H1 (cell line): ENCODE measurements at regions not wholly inside any gene's neighbourhood (a gene's known extent, or its start where the extent isn't known, plus 50 kb on each side); places are given as distances from the start of the nearest gene placed in this dataset.
"Not testable (repeated sequence)": the region's sequence is repeated elsewhere in the genome, so short reads cannot be mapped to it uniquely, and the experiment has no call there.

Experiments
- CTCF ChIA-PET: fragments of 300-600 bp; sonication (Branson Sonifier 250); formaldehyde crosslinking; loops from one replicate; lab custom pipeline; 2021; ENCODE audit not compliant: partially characterized antibody; lab: Charles Lee
- POLR2A ChIA-PET: fragments of 300-600 bp; sonication (Branson Sonifier 250); formaldehyde crosslinking; loops from one replicate; lab custom pipeline; 2021; ENCODE audit warnings: inconsistent platforms; ENCODE audit not compliant: partially characterized antibody; lab: Charles Lee
- DNase-seq, 2 experiments: peaks; one replicate each; pipeline versions ENCODE4 v3.0.0 to v3.0.0-alpha.2; 2010 to 2022; ENCODE audit warnings: low spot score in 2 of 2, low read depth in 1 of 2, mixed read lengths in 1 of 2
- FAIRE-seq: peaks from 2 replicates; lab custom pipeline; 2011; peaks lifted over from hg19 to GRCh38; lab: Jason Lieb, UNC
- H2AFZ ChIP-seq: 2 replicates; pipeline ENCODE4 v1.8.1; 2012; ENCODE audit warnings: low read length, inconsistent platforms
- H2AK5ac ChIP-seq: 2 replicates; pipeline ENCODE4 v1.6.1; 2013; ENCODE audit warnings: low read depth, low read length
- H2BK120ac ChIP-seq: replicated peaks from 2 replicates; pipeline ENCODE3; 2013; ENCODE audit warnings: low read depth, low read length, inconsistent platforms
- H2BK12ac ChIP-seq: 2 replicates; pipeline ENCODE4 v1.6.1; 2013; ENCODE audit warnings: low read depth, low read length
- H2BK15ac ChIP-seq: 2 replicates; pipeline ENCODE4 v1.6.1; 2013; ENCODE audit warnings: low read length
- H2BK20ac ChIP-seq: 2 replicates; pipeline ENCODE4 v1.6.1; 2013; ENCODE audit warnings: low read length
- H2BK5ac ChIP-seq: 2 replicates; pipeline ENCODE4 v1.6.1; 2013; ENCODE audit warnings: low read depth, low read length
- H3K14ac ChIP-seq: 2 replicates; pipeline ENCODE4 v1.6.1; 2013; ENCODE audit warnings: inconsistent platforms; ENCODE audit not compliant: insufficient read length
- H3K18ac ChIP-seq: 2 replicates; pipeline ENCODE4 v1.6.1; 2013; ENCODE audit warnings: low read length; ENCODE audit errors: extremely low read depth
- H3K23ac ChIP-seq: 2 replicates; pipeline ENCODE4 v1.6.1; 2013; ENCODE audit warnings: inconsistent platforms; ENCODE audit not compliant: insufficient read length
- H3K23me2 ChIP-seq: 2 replicates; pipeline ENCODE4 v1.6.1; 2013; ENCODE audit warnings: low read depth, low read length
- H3K27ac ChIP-seq: 2 replicates; pipeline ENCODE4 v1.6.1; 2011; ENCODE audit warnings: low read depth, low read length, inconsistent platforms
- H3K27me3 ChIP-seq, 4 experiments: replicated peaks in 1 of 4; 1 replicate in 1 of 4; 2 replicates in 3 of 4; pipeline versions ENCODE4 v1.6.1 to v1.8.1; 2011 to 2013; ENCODE audit warnings: low read length in 3 of 4, mild to moderate bottlenecking in 3 of 4, inconsistent platforms in 2 of 4, mixed read lengths in 2 of 4, moderate library complexity in 1 of 4; ENCODE audit not compliant: control insufficient read depth in 3 of 4, insufficient read depth in 3 of 4; ENCODE audit errors: extremely low read depth in 1 of 4
- H3K36me3 ChIP-seq, 4 experiments: 2 replicates each; pipeline versions ENCODE4 v1.6.1 to v1.8.1; 2011 to 2013; ENCODE audit warnings: mild to moderate bottlenecking in 4 of 4, low read length in 3 of 4, moderate library complexity in 2 of 4, control low read depth in 1 of 4, inconsistent platforms in 1 of 4; ENCODE audit not compliant: insufficient read depth in 4 of 4, control insufficient read depth in 2 of 4
- H3K4ac ChIP-seq: replicated peaks from 2 replicates; pipeline ENCODE3; 2013; ENCODE audit warnings: low read length, low read depth, mixed read lengths, inconsistent platforms; ENCODE audit not compliant: insufficient read length
- H3K4me1 ChIP-seq, 4 experiments: replicated peaks in 1 of 4; 1 replicate in 1 of 4; 2 replicates in 3 of 4; pipeline versions ENCODE4 v1.6.1 to v1.8.1; 2011 to 2013; ENCODE audit warnings: low read length in 3 of 4, inconsistent platforms in 2 of 4, mixed read lengths in 1 of 4; ENCODE audit not compliant: insufficient read depth in 4 of 4, control insufficient read depth in 3 of 4
- H3K4me2 ChIP-seq, 2 experiments: 2 replicates each; pipeline versions ENCODE4 v1.6.1 to v1.8.1; 2011 to 2013; ENCODE audit warnings: low read depth in 2 of 2, low read length in 2 of 2, control low read depth in 1 of 2, inconsistent platforms in 1 of 2, mild to moderate bottlenecking in 1 of 2; ENCODE audit not compliant: insufficient read depth in 1 of 2
- H3K4me3 ChIP-seq, 4 experiments: fragments of 200-600, 300-600 bp in 1 of 4; sonication (generic), shearing (Covaris generic), sonication (Bioruptor Twin) in 1 of 4; 2 replicates each; pipeline versions ENCODE4 v1.5.1 to v1.8.1; 2011 to 2016; ENCODE audit warnings: low read length in 4 of 4, low read depth in 3 of 4, control low read depth in 2 of 4, inconsistent platforms in 2 of 4, mild to moderate bottlenecking in 2 of 4, mixed read lengths in 1 of 4, moderate library complexity in 1 of 4; ENCODE audit not compliant: insufficient read depth in 2 of 4; ENCODE audit errors: extremely low read depth in 1 of 4
- H3K56ac ChIP-seq: replicated peaks from 2 replicates; pipeline ENCODE3; 2013; ENCODE audit warnings: low read depth, mild to moderate bottlenecking, mixed read lengths, low read length, inconsistent platforms; ENCODE audit not compliant: insufficient read length
- H3K79me1 ChIP-seq: 2 replicates; pipeline ENCODE4 v1.6.1; 2013; ENCODE audit warnings: low read depth, low read length, control low read depth
- H3K79me2 ChIP-seq, 2 experiments: 2 replicates each; pipeline versions ENCODE4 v1.6.1 to v1.8.1; 2012 to 2013; ENCODE audit warnings: low read length in 2 of 2, mild to moderate bottlenecking in 2 of 2, inconsistent platforms in 1 of 2; ENCODE audit not compliant: insufficient read depth in 2 of 2, control insufficient read depth in 1 of 2
- H3K9ac ChIP-seq, 4 experiments: replicated peaks in 1 of 4; 1 replicate in 1 of 4; 2 replicates in 3 of 4; pipeline versions ENCODE4 v1.6.1 to v1.8.1; 2011 to 2013; ENCODE audit warnings: low read depth in 3 of 4, low read length in 3 of 4, control low read depth in 2 of 4, mild to moderate bottlenecking in 2 of 4, moderate library complexity in 2 of 4, inconsistent platforms in 1 of 4; ENCODE audit errors: extremely low read depth in 1 of 4
- H3K9me3 ChIP-seq, 2 experiments: 2 replicates each; pipeline versions ENCODE4 v1.6.1 to v1.8.1; 2012 to 2013; ENCODE audit warnings: mild to moderate bottlenecking in 2 of 2, moderate library complexity in 2 of 2, control low read depth in 1 of 2, inconsistent platforms in 1 of 2, low read depth in 1 of 2, low read length in 1 of 2, mixed read lengths in 1 of 2; ENCODE audit not compliant: insufficient read depth in 2 of 2
- H4K20me1 ChIP-seq, 2 experiments: replicated peaks in 1 of 2; 2 replicates each; pipeline versions ENCODE3 to v1.8.1; 2011 to 2013; ENCODE audit warnings: inconsistent platforms in 2 of 2, low read length in 2 of 2, mild to moderate bottlenecking in 1 of 2; ENCODE audit not compliant: insufficient read depth in 2 of 2, control insufficient read depth in 1 of 2
- H4K5ac ChIP-seq: 2 replicates; pipeline ENCODE4 v1.6.1; 2013; ENCODE audit warnings: low read length, low read depth, mixed read lengths, inconsistent platforms; ENCODE audit not compliant: insufficient read length
- H4K8ac ChIP-seq: 2 replicates; pipeline ENCODE4 v1.8.0; 2013; ENCODE audit warnings: mild to moderate bottlenecking, moderate library complexity, low read length, inconsistent platforms; ENCODE audit not compliant: insufficient read depth; ENCODE audit errors: extremely low read depth
- H4K91ac ChIP-seq: replicated peaks from 2 replicates; pipeline ENCODE3; 2013; ENCODE audit warnings: low read length, mixed read lengths, inconsistent platforms; ENCODE audit not compliant: insufficient read length
- POLR2A ChIP-seq, 2 experiments: IDR thresholded peaks; 1 replicate in 1 of 2; 2 replicates in 1 of 2; pipeline ENCODE4 v1.6.1; 2011; ENCODE audit warnings: low read depth in 2 of 2, low read length in 2 of 2, mild to moderate bottlenecking in 2 of 2; ENCODE audit errors: control extremely low read depth in 1 of 2
- POLR2AphosphoS5 ChIP-seq: IDR thresholded peaks from 2 replicates; pipeline ENCODE4 v1.6.1; 2011; ENCODE audit warnings: low read depth, low read length
- SIN3A ChIP-seq, 2 experiments: IDR thresholded peaks in 1 of 2; conservative IDR thresholded peaks in 1 of 2; 2 replicates each; pipeline ENCODE4 v1.6.1; 2011 to 2012; ENCODE audit warnings: low read length in 2 of 2, improper control_type of control experiment in 1 of 2, low read depth in 1 of 2, mild to moderate bottlenecking in 1 of 2
- SP1 ChIP-seq: IDR thresholded peaks from 2 replicates; pipeline ENCODE4 v1.6.1; 2011; ENCODE audit warnings: low read depth, low read length
- TAF7 ChIP-seq: optimal IDR thresholded peaks from 2 replicates; pipeline ENCODE3; 2011; ENCODE audit warnings: low read depth, mild to moderate bottlenecking, inconsistent platforms, low read length, moderate library complexity, borderline replicate concordance
- WGBS, 2 experiments: shearing (Covaris generic) in 1 of 2; methylation state at CpG; one replicate each; pipeline versions ENCODE4 v1.1.6 to v1.1.7; 2013 to 2015; ENCODE audit warnings: low lambda C conversion rate in 2 of 2, mixed read lengths in 2 of 2, inconsistent platforms in 1 of 2, low coverage in 1 of 2, missing lambda C conversion rate in 1 of 2; ENCODE audit not compliant: insufficient replicate concordance in 2 of 2, insufficient coverage in 1 of 2, insufficient read length in 1 of 2; ENCODE audit errors: extremely low coverage in 1 of 2, missing lambda C conversion rate in 1 of 2; 5-methylcytosine and 5-hydroxymethylcytosine counted together
- TF ChIP-seq, protein P1 (sequence below): IDR thresholded peaks from 2 replicates; pipeline ENCODE4 v1.6.1; 2012; ENCODE audit warnings: inconsistent platforms
- TF ChIP-seq, protein P2 (sequence below), 3 experiments: IDR thresholded peaks; 1 replicate in 2 of 3; 2 replicates in 1 of 3; pipeline versions ENCODE4 v1.5.1 to v1.6.1; 2011; ENCODE audit warnings: low read length in 3 of 3, mild to moderate bottlenecking in 3 of 3, inconsistent platforms in 2 of 3, low read depth in 1 of 3, moderate library complexity in 1 of 3; ENCODE audit not compliant: insufficient read depth in 1 of 3; ENCODE audit errors: control extremely low read depth in 1 of 3

DNA sequence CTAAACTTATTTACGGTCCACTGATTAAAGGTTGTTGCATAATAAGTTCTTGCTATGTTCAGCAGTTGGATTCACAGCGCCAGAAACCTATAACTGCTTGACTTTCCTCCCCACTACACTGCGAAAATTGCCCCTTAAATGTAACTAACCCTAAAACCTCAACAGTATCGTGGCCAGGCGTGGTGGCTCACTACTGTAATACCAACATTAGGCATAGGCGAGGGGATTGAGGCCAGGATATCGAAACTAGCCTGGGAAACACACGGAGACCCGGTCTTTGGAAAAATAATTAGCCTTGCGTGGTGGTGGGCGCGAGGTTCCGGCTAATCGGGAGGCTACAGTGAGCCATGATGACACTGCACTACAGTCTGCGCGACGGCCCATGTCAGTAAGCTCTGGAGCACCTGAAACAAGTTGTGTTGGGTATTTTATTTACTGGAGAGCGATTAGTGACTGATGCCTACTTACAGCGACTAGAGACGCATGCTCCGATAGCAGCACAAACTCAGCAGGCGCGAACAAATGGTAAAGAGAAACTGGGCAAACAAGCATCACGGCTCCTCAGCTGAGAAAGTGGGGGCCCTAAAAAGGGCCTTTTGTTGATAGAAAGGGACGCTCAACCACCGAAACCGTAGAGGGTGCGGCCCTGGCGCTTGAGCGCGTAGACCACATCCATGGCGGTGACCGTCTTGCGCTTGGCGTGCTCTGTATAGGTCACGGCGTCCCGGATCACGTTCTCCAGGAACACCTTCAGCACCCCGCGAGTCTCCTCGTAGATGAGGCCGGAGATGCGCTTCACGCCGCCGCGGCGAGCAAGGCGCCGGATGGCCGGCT is 81.4 kb downstream of the OR2B2 start:
- H3K79me2 ChIP-seq, H3K4me1 ChIP-seq, H2AFZ ChIP-seq, H3K23ac ChIP-seq, H2BK20ac ChIP-seq, H4K20me1 ChIP-seq, H3K23me2 ChIP-seq, H3K79me1 ChIP-seq, H3K27me3 ChIP-seq, H2BK15ac ChIP-seq, H2BK120ac ChIP-seq, FAIRE-seq: not testable (repeated sequence)
- peak overlapping the region; percentile 95 for H2BK5ac ChIP-seq
- H3K18ac ChIP-seq: peak overlapping the region; percentile 26; the same call in 1 of the 2 replicates
- peak overlapping the region; percentile 81 to 98 (median 98) for H3K9ac ChIP-seq
- H3K56ac ChIP-seq: peak overlapping the region; percentile 98
- peaks cover 8 to 13% of the 10 kb centered on the region in 2 experiments; a peak in 3 of 4 replicates for H3K9me3 ChIP-seq
- peak overlapping the region; percentile 45; the same call in 1 of the 2 replicates for H4K8ac ChIP-seq
- POLR2A ChIA-PET: interaction anchor here (0.6 to 15.8 kb wide), 27 partner anchors 7 to 1804 kb away, joined by 3 to 2035 read pairs (median 8); a partner anchor contains a TSS
- 2% methylated on average over 30 of the region's 52 CpGs; no CpG with 5 or more reads in 1 of the 2 experiments for WGBS, 2 experiments
- H3K4ac ChIP-seq: peak overlapping the region; percentile 81
- DNase-seq: peak in 1 of 2 experiments; percentile 57
- H4K5ac ChIP-seq: peak overlapping the region; percentile 90
- peak overlapping the region; percentile 64 to 93 (median 84) for H3K4me3 ChIP-seq
- peak overlapping the region; percentile 69 to 82 for H3K4me2 ChIP-seq
- CTCF ChIA-PET: interaction anchor here (0.7 to 1.3 kb wide), 2 partner anchors 24 to 37 kb away, joined by 3 to 4 read pairs; a partner anchor contains a TSS
- peak overlapping the region; percentile 68; the same call in 1 of the 2 replicates for H2AK5ac ChIP-seq
- peak overlapping the region; percentile 97 for H3K27ac ChIP-seq
- H2BK12ac ChIP-seq: peak overlapping the region; percentile 10; the same call in 1 of the 2 replicates
- H3K36me3 ChIP-seq: peaks cover 0 to 13% (median 5%) of the 10 kb centered on the region in 4 experiments; a peak in 4 of 8 replicates
- H4K91ac ChIP-seq: peak overlapping the region; percentile 4
- peak overlapping the region; percentile 74 for H3K14ac ChIP-seq
- TF ChIP-seq SIN3A (conservative IDR thresholded peaks at IDR 0.05 in 1 of 2, IDR thresholded peaks at IDR 0.05 in 1 of 2; ENCODE audit: low read depth in 1 of 2, low read length in 2 of 2): peak; percentile 29 to 60; a peak in 1 of 4 replicates
- TF ChIP-seq, protein P1, sequence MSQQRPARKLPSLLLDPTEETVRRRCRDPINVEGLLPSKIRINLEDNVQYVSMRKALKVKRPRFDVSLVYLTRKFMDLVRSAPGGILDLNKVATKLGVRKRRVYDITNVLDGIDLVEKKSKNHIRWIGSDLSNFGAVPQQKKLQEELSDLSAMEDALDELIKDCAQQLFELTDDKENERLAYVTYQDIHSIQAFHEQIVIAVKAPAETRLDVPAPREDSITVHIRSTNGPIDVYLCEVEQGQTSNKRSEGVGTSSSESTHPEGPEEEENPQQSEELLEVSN: peak; percentile 13; the same call in 1 of the 2 replicates
- TF ChIP-seq, protein P2, sequence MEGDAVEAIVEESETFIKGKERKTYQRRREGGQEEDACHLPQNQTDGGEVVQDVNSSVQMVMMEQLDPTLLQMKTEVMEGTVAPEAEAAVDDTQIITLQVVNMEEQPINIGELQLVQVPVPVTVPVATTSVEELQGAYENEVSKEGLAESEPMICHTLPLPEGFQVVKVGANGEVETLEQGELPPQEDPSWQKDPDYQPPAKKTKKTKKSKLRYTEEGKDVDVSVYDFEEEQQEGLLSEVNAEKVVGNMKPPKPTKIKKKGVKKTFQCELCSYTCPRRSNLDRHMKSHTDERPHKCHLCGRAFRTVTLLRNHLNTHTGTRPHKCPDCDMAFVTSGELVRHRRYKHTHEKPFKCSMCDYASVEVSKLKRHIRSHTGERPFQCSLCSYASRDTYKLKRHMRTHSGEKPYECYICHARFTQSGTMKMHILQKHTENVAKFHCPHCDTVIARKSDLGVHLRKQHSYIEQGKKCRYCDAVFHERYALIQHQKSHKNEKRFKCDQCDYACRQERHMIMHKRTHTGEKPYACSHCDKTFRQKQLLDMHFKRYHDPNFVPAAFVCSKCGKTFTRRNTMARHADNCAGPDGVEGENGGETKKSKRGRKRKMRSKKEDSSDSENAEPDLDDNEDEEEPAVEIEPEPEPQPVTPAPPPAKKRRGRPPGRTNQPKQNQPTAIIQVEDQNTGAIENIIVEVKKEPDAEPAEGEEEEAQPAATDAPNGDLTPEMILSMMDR (IDR thresholded peaks at IDR 0.05; ENCODE audit: control extremely low read depth in 1 of 3, insufficient read depth in 1 of 3, low read depth in 1 of 3, low read length in 3 of 3): peak in 1 of 3 experiments; percentile 3; a peak in 1 of 4 replicates
- 0 out of 2 replicates have a peak, but pooled peaks have one; percentile 21 for TF ChIP-seq SP1
- TF ChIP-seq TAF7: peak; percentile 94
- TF ChIP-seq POLR2AphosphoS5: peak; percentile 96; the same call in 1 of the 2 replicates
- peak; percentile 58 to 70 for TF ChIP-seq POLR2A (IDR thresholded peaks at IDR 0.05; ENCODE audit: control extremely low read depth in 1 of 2, low read depth in 2 of 2, low read length in 2 of 2)
